ENCODE measurements at regions not wholly inside any gene's neighbourhood (a gene's known extent, or its start where the extent isn't known, plus 50 kb on each side); places are given as distances from the start of the nearest gene placed in this dataset.

- DNase-seq = peak; percentile 19 to 70
Measured at GRCh38 chr5:171580502-171581265, 161.2 kb downstream of the FGF18 start.

- DNase-seq = no peak
Measured at GRCh38 chr5:171581781-171582180, 162.3 kb downstream of the FGF18 start.

- no peak for DNase-seq
Measured at GRCh38 chr5:171582849-171583248, 163.4 kb downstream of the FGF18 start.

- DNase-seq = no peak
Measured at GRCh38 chr5:171585981-171586380, 166.5 kb downstream of the FGF18 start.

GRCh38 chr5:171586436-171586835, 167.0 kb downstream of the FGF18 start:
- no peak for DNase-seq

GRCh38 chr5:171588046-171588445, 168.6 kb downstream of the FGF18 start:
- DNase-seq = no peak

GRCh38 chr5:171588790-171589189, 169.3 kb downstream of the FGF18 start:
- no peak for DNase-seq

- DNase-seq = no peak
Measured at GRCh38 chr5:171589461-171589860, 170.0 kb downstream of the FGF18 start.

GRCh38 chr5:171592076-171592475, 172.6 kb downstream of the FGF18 start:
- no peak for DNase-seq

GRCh38 chr5:171592736-171593135, 173.3 kb downstream of the FGF18 start:
- DNase-seq = no peak

GRCh38 chr5:171593401-171593800, 174.0 kb downstream of the FGF18 start:
- no peak for DNase-seq

GRCh38 chr5:171593976-171594375, 174.5 kb downstream of the FGF18 start:
- DNase-seq = peak; percentile 61 to 87

GRCh38 chr5:171595401-171595800, 176.0 kb downstream of the FGF18 start:
- DNase-seq = peak; percentile 52 to 67

GRCh38 chr5:171595801-171596231, 176.4 kb downstream of the FGF18 start:
- no peak for DNase-seq

GRCh38 chr5:171596391-171596878, 177.0 kb downstream of the FGF18 start:
- no peak for DNase-seq

- DNase-seq = no peak
Measured at GRCh38 chr5:171597946-171598640, 178.6 kb downstream of the FGF18 start.

- no peak for DNase-seq
Measured at GRCh38 chr5:171598641-171599152, 179.2 kb downstream of the FGF18 start.

- DNase-seq = no peak
Measured at GRCh38 chr5:171599411-171599810, 180.0 kb downstream of the FGF18 start.

GRCh38 chr5:171599957-171600612, 180.6 kb downstream of the FGF18 start:
- DNase-seq = no peak

- peak in 1 of 2 donors; percentile 19 for DNase-seq
Measured at GRCh38 chr5:171600741-171601265, 181.4 kb downstream of the FGF18 start.

GRCh38 chr5:171601266-171601881, 181.9 kb downstream of the FGF18 start:
- DNase-seq = peak in 1 of 2 donors; percentile 27

- no peak for DNase-seq
Measured at GRCh38 chr5:171603591-171603990, 182.0 kb upstream of the SMIM23 start.

GRCh38 chr5:171604195-171604594, 181.4 kb upstream of the SMIM23 start:
- no peak for DNase-seq
